Adrenal gland (tissue), 9 donors: ENCODE measurements at regions not wholly inside any gene's neighbourhood (a gene's known extent, or its start where the extent isn't known, plus 50 kb on each side); places are given as distances from the start of the nearest gene placed in this dataset.

Experiments
- DNase-seq, 7 donors: peaks; one replicate each; pipeline ENCODE4 v3.0.0-alpha.2; 2019 to 2020
- H3K27ac ChIP-seq, 5 donors: fragments of 200-600 bp; sonication (generic) in 4 of 5; 1 replicate in 3 of 5; 2 replicates in 2 of 5; pipeline versions ENCODE4 v1.5.1 to v1.8.0; 2016 to 2020; ENCODE audit warnings: mild to moderate bottlenecking in 1 of 5
- H3K27me3 ChIP-seq: fragments of 200-600 bp; 2 replicates; pipeline ENCODE4 v1.8.0; 2021
- H3K36me3 ChIP-seq, 2 donors: fragments of 200-600 bp; replicated peaks in 1 of 2; 1 replicate in 1 of 2; 2 replicates in 1 of 2; pipeline versions ENCODE4 v1.5.1 to v1.8.0; 2018 to 2022
- H3K4me1 ChIP-seq, 2 donors: fragments of 200-600 bp; replicated peaks in 1 of 2; 1 replicate in 1 of 2; 2 replicates in 1 of 2; pipeline versions ENCODE4 v1.5.1 to v1.8.0; 2018 to 2021
- H3K4me3 ChIP-seq, 4 donors: fragments of 200-600 bp; sonication (generic) in 3 of 4; one replicate each; pipeline ENCODE4 v1.5.1; 2016 to 2018
- H3K9me3 ChIP-seq, 3 donors: fragments of 200-600 bp; sonication (generic) in 1 of 3; replicated peaks in 1 of 3; 1 replicate in 2 of 3; 2 replicates in 1 of 3; pipeline versions ENCODE4 v1.5.1 to v1.8.0; 2016 to 2021
- POLR2A ChIP-seq, 2 donors: fragments of 450-650 bp; IDR thresholded peaks; one replicate each; pipeline ENCODE4 v1.6.1; 2017; ENCODE audit warnings: antibody characterized with exemption in 2 of 2, mild to moderate bottlenecking in 2 of 2, moderate library complexity in 1 of 2
- WGBS, 4 donors: extraction: QIAGEN DNeasy Blood & Tissue Kit in 2 of 4; methylation state at CpG; one replicate each; pipeline versions ENCODE4 v1.1.5 to v1.1.7; 2013 to 2017; 5-methylcytosine and 5-hydroxymethylcytosine counted together
- intact Hi-C, 2 donors: fragments of 100-400 bp; cut with DNase I; formaldehyde crosslinking; loops; one replicate each; pipeline versions ENCODE4 v1.14.1 to v1.15.0; 2022 to 2023
- TF ChIP-seq, protein P1 (sequence below), 6 experiments: fragments of 450-650 bp in 4 of 6; fragments of 200-600 bp in 2 of 6; sonication (generic) in 1 of 6; IDR thresholded peaks; 1 replicate in 5 of 6; 2 replicates in 1 of 6; pipeline versions ENCODE4 v1.5.1 to v1.8.0; 2016 to 2021; ENCODE audit warnings: antibody characterized with exemption in 6 of 6, mild to moderate bottlenecking in 2 of 6, moderate library complexity in 1 of 6
- donor health status: healthy with polysubstance abuse.
- donor health status: Bipolar disorder and iron deficiency.
- donor health status: DM: yes; HTN: yes; CAD: no.
- donor health status: DM: no; HTN: no; CAD: no.
- donor health status: DM: no; HTN: no; CAD: no.

DNA sequence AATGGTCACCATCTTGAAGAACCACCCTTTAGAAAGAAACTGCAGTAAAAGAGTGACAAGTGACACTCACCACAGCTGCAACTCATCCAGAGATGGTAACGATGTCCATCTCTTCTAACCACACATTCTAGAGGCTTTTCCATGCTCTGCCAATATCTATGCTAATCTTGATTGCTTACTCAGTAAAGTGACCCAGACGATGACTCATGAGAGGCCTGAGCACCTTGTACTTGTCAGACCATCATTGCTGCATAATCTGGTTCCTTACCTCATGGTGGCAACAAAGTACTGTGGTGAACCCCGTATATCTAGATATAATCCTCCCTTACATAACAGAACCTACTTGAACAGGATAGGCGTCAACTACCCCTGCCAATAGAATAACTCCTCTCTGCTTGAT is 75.6 kb downstream of the CCNG2 start:
- Histone ChIP-seq H3K27ac (no peak overlapping the region), H3K27me3 (no peaks in the 10 kb centered on the region), H3K4me3 (no peak overlapping the region), H3K4me1 (no peaks in the 10 kb centered on the region), H3K9me3 (peaks cover 0 to 1% (median 0%) of the 10 kb centered on the region in 3 donors), H3K36me3 (no peaks in the 10 kb centered on the region)
- TF ChIP-seq, protein P1, sequence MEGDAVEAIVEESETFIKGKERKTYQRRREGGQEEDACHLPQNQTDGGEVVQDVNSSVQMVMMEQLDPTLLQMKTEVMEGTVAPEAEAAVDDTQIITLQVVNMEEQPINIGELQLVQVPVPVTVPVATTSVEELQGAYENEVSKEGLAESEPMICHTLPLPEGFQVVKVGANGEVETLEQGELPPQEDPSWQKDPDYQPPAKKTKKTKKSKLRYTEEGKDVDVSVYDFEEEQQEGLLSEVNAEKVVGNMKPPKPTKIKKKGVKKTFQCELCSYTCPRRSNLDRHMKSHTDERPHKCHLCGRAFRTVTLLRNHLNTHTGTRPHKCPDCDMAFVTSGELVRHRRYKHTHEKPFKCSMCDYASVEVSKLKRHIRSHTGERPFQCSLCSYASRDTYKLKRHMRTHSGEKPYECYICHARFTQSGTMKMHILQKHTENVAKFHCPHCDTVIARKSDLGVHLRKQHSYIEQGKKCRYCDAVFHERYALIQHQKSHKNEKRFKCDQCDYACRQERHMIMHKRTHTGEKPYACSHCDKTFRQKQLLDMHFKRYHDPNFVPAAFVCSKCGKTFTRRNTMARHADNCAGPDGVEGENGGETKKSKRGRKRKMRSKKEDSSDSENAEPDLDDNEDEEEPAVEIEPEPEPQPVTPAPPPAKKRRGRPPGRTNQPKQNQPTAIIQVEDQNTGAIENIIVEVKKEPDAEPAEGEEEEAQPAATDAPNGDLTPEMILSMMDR (IDR thresholded peaks at IDR 0.05), result no peak
- TF ChIP-seq POLR2A (IDR thresholded peaks at IDR 0.05), result no peak
- DNase-seq, result no peak
- 59 to 68% (median 63%) methylated on average over 4 of the region's 4 CpGs for WGBS, 4 donors
- intact Hi-C loops, result no loop called here

DNA sequence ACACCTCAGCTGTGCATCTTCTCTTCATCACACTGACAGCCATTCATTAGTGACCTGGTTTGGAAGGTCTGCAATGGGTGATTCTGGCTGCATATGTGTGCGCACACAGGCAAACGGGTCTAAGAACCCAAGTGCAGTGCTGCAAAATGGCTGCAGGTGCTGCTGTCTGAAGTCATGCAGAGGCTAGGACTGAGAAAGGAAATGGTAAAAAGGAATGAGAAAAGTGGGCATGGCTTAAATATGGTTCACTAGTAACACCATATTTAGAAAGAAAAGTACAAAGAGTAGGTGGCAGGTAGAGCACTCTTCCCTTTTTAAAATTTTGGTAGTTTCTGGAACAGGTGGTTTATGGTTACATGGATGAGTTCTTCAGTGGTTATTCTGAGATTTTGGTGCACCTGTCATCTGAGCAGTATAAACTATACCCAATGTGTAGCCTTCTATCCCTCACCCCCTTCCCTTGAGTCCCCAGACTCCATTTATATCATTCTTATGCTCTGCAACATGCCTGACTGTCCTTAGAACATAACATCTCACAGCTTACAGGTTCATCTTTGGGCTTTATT is 78.4 kb downstream of the CCNG2 start:
- no peak overlapping the region for H3K4me3 ChIP-seq
- H3K36me3 ChIP-seq, result no peaks in the 10 kb centered on the region
- TF ChIP-seq, protein P1 (IDR thresholded peaks at IDR 0.05), result no peak
- no peak for TF ChIP-seq POLR2A (IDR thresholded peaks at IDR 0.05)
- no peaks in the 10 kb centered on the region for H3K27me3 ChIP-seq
- 65 to 86% (median 69%) methylated on average over 2 of the region's 2 CpGs for WGBS, 4 donors
- no peaks in the 10 kb centered on the region for H3K4me1 ChIP-seq
- intact Hi-C loops, result no loop called here
- no peaks in the 10 kb centered on the region for H3K9me3 ChIP-seq
- no peak for DNase-seq
- H3K27ac ChIP-seq, result no peak overlapping the region

DNA sequence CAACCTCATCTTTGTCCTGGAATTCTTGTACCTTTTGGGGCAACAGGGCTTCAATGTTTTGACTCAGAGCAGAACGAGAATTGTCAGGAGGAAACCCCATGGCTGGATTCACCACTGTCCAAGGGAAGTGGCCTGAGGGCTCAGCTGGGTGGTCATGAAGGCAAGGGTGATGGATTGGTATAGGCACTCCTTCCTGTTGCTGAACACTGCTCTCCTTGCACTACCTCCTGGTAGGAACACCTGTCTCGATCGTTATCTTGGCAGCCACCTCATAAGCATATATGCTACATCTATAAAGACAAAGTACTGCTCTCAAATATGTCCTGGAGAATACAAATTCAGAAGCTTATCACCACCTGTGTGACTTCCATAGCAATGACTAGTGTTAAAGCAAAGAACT is 79.8 kb downstream of the CCNG2 start:
- no peak for DNase-seq
- TF ChIP-seq, protein P1 (IDR thresholded peaks at IDR 0.05), result no peak
- no peak for TF ChIP-seq POLR2A (IDR thresholded peaks at IDR 0.05)
- WGBS, 4 donors, result 66 to 81% (median 71%) methylated on average over 3 of the region's 3 CpGs
- H3K36me3 ChIP-seq, result no peaks in the 10 kb centered on the region
- H3K4me1 ChIP-seq, result no peaks in the 10 kb centered on the region
- H3K4me3 ChIP-seq, result no peak overlapping the region
- intact Hi-C loops, result no loop called here
- no peak overlapping the region for H3K27ac ChIP-seq
- H3K9me3 ChIP-seq, result no peaks in the 10 kb centered on the region
- no peaks in the 10 kb centered on the region for H3K27me3 ChIP-seq

DNA sequence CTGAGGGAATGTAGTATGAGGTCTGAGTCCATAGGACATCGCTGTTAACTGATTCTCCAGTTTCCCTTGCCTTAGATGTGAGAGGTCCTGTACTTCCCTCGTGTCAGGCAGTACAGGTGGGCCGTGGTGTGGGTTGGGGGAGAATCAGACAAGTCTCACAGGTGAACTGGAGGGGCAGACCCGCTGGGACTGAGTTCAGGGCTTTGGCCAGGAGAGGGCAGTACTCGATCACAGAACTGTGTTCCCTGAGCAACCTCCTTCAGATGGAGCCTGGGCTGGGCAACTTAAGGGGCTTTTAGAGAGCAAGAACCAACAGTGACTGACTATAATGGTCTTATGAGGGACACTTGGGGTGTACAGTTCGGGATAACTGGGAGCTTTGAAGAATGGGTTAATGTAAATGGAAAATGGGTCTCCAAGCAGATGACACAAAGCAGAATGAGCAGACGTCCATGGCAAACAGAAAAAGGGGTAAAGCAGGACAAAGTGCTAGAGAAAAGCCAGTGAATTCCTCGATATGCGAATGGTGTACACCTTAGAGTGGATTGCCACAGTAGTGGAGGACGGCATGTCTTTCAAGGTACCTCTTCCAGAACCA is 83.6 kb downstream of the CCNG2 start:
- TF ChIP-seq, protein P1 (IDR thresholded peaks at IDR 0.05), result peak; percentile 26 to 71 (median 60)
- TF ChIP-seq POLR2A (IDR thresholded peaks at IDR 0.05), result no peak
- DNase-seq, result peak; percentile 33 to 66 (median 57)
- no peaks in the 10 kb centered on the region for H3K36me3 ChIP-seq
- 19 to 26% (median 23%) methylated on average over 9 to 10 of the region's 10 CpGs for WGBS, 4 donors
- no peaks in the 10 kb centered on the region for H3K27me3 ChIP-seq
- no peaks in the 10 kb centered on the region for H3K9me3 ChIP-seq
- intact Hi-C loops, result loop anchor here (5.0 to 10.0 kb wide), 2 partner anchors 117 to 354 kb away; no protein-coding TSS in a partner anchor
- H3K4me1 ChIP-seq, result no peaks in the 10 kb centered on the region
- no peak overlapping the region for H3K27ac ChIP-seq
- no peak overlapping the region for H3K4me3 ChIP-seq
